Posterior cingulate gyrus (tissue), 11 donors: ENCODE measurements at regions not wholly inside any gene's neighbourhood (a gene's known extent, or its start where the extent isn't known, plus 50 kb on each side); places are given as distances from the start of the nearest gene placed in this dataset.

Experiments used
- DNase-seq, 10 donors: peaks; one replicate each; pipeline versions ENCODE4 v3.0.0 to v3.0.0-alpha.2; 2020 to 2021; ENCODE audit warnings: mixed read lengths in 3 of 10
- intact Hi-C: fragments of 100-400 bp; cut with DNase I; formaldehyde crosslinking; loops from one replicate; pipeline ENCODE4 v1.15.1; 2023

DNA sequence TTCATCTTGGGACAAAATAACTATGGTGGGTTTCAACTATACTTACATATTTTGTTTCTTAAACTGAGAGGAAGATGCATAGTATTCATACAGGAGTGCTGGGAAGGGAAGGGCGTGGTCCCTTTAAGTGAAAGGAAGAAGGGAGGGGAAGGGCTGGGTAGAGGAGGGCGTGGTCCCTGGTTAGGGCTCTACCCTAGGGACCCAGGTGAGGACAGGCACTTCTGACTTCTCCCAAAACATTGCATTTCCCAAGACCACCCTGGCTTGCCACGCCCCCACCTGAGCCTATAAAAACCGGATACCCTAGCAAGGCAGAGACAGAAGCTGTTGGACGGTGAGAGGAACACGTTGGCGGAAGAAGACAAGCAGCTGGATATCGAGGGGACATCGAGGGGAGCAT, 157.6 kb upstream of the PLXNA4 start:
- no peak for DNase-seq
- intact Hi-C loops, result no loop called here

- no peak for DNase-seq
- intact Hi-C loops, result no loop called here
Measured at GRCh38 chr7:132732321-132732865, 156.1 kb upstream of the PLXNA4 start.

DNA sequence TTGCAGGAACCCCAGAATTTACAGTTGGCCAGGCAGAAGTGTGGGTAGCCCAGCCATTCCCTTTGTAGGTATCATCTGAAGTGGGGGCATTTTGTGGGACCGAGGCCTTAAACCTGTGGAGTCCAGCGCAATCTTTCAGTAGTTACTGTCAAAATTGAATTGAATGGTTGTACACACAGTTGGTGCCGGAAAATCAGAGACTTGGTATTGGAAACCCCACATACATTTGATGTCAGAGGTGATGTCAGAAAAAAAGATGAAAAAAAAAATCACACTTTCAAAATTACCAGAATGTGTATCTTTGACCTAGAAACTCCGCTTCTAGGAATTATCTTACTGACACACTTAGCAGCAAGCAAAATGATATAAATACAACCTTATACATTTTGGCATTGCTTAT, 153.8 kb upstream of the PLXNA4 start:
- no peak for DNase-seq
- intact Hi-C loops, result no loop called here

DNA sequence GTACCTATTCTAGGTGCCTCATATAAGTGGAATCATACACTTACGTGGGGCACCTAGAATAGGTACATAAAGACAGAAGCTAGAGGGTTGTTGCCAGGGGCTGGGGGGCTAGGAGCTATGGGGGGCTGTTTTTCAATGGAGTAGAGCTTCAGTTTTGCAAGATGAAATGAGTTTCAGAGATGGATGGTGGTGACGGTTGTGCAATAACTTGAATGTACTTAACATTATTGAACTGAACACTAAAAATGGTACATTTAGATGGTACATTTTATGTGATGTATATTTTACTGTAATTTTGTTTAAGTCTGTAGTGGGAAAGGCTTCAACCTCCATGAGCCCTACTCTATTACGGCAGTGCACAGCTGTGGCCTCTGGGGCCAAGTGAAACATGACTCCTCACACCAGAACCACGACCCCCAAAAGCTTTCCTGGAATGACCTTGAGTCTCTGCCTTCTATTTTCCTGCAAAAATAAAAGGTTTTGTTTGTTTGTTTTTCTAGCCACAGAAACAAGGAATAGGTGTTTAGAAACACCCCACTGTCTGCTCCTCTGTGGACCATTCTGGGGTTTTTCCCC, 147.3 kb upstream of the PLXNA4 start:
- no peak for DNase-seq
- intact Hi-C loops, result no loop called here

- intact Hi-C loops, result no loop called here
- no peak for DNase-seq
Measured at GRCh38 chr7:132720835-132721234, 144.6 kb upstream of the PLXNA4 start.

GRCh38 chr7:132713893-132714292, 137.6 kb upstream of the PLXNA4 start:
- no peak for DNase-seq
- intact Hi-C loops, result no loop called here

GRCh38 chr7:132709971-132710567, 133.8 kb upstream of the PLXNA4 start:
- DNase-seq, result peak in 1 of 10 donors; percentile 18
- intact Hi-C loops, result no loop called here

DNA sequence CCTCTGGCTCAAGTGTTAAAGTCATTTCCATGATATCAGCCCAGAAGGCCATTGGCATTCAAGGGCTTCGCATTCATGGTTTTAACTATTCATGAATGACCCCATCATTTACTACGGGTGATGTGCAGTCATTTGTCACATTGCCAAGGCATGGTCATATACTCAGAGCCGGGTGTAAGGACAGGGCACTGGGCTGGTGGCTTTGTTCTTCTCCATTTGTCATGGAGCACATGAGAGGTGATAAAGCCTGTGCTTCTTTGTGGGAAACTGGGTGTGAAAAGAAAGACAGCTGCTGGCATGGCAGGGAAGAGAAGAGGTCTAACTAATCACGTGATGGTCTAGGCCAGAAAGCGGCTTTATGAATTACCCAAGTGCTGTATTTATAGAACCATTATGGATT, 132.2 kb upstream of the PLXNA4 start:
- no peak for DNase-seq
- intact Hi-C loops, result no loop called here

GRCh38 chr7:132705146-132705545, 128.9 kb upstream of the PLXNA4 start:
- intact Hi-C loops, result no loop called here
- no peak for DNase-seq

DNA sequence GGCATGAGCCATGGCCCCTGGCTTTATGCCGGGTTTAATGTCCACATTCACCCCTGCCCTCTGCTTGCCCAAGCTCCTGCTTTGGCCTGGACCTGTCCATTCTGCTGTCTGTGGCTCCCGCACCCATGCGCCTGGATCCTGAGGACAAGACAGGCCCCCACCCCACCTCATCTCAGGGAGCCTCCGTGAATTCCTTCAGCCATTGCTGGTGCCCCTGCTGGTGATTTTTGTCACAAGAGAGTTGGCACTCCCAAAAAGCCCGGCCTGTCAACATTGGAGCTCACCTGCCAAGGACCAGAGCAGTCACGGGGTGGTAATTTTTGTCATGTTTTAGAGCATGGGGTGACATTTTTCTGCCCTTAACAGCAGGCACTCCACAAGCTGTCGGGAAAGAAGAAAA, 127.5 kb upstream of the PLXNA4 start:
- no peak for DNase-seq
- intact Hi-C loops, result no loop called here

GRCh38 chr7:132697003-132697402, 120.7 kb upstream of the PLXNA4 start:
- peak in 1 of 10 donors; percentile 29 for DNase-seq
- intact Hi-C loops, result no loop called here

- no peak for DNase-seq
- intact Hi-C loops, result no loop called here
Measured at GRCh38 chr7:132696332-132696731, 120.1 kb upstream of the PLXNA4 start.

DNA sequence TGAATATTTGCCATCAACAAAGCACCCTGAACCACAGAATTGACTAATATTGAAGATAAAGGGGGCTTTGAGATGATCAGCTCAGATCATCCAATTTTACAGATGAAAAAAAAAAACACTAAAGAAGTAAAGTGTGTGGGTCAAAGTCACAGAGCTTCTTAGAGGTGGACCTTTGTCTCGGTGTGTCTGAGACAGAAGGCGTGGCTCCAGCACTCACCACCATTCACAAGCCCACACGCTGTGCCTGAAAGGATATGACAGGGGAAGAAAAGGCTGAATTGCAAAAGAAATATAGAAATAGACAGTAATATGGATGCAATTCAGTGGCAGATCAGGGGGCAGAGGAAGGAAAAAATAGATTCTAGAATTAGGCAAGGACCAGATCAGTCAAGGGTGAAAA, 114.9 kb upstream of the PLXNA4 start:
- intact Hi-C loops, result no loop called here
- DNase-seq, result no peak

DNA sequence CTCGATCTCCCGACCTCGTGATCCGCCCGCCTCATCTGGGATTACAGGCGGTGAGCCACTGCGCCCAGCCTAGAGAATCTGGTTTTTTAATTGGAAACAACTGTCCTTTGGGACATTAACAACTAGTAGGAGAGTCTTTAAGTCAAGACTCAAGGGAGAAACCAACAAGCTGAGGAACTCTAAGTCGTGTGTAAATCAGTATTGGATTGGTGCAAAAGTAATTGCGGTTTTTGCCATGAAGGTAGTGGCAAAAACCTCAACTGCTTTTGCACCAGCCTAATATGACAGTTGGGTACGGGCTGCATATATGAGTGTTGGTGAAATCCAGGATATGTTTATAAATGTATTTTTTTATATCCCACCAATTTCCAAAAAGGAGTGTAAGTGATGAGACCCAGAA, 113.9 kb upstream of the PLXNA4 start:
- intact Hi-C loops, result no loop called here
- no peak for DNase-seq

- intact Hi-C loops, result no loop called here
- no peak for DNase-seq
Measured at GRCh38 chr7:132687981-132688383, 111.7 kb upstream of the PLXNA4 start.

DNA sequence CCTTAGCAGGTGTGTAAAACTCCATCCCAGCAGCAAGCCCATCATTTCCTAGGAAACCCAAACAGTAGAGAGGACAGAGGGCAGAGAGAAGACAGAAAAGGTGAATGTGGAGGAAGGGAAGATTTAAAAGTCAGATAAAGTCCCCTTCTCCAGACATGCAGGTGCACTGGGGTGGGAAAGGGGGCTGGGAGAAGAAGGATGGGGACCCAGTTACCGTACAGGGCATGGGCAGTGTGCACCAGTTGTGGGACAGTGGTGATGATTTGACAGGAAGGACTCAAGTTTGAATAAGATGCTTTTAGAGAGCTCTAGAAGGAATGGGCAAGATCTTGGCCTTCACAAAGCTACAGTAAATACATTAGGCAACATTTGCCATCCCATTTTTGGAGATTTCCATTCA, 110.7 kb upstream of the PLXNA4 start:
- intact Hi-C loops, result no loop called here
- DNase-seq, result no peak

DNA sequence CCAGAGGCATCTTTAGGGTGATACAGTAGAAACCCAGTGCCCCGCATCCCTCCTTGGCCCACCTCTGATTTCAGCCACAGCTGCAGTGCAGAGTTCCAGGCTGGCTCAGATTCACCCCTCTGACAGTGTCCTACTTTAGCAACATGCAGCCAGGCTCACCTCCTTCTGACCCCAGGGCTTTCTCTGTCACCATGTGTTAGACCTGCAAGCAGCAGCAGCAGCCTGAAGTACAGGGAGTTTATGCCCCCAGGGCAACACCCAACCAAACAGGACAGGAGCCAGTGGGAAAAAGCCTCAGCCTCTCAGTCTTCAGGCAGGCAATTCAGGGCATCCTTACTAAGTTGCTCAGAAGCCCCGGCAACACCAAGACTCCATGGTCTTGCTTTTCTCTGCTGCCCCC, 109.0 kb upstream of the PLXNA4 start:
- DNase-seq, result no peak
- intact Hi-C loops, result no loop called here

- intact Hi-C loops, result no loop called here
- no peak for DNase-seq
Measured at GRCh38 chr7:132683896-132684690, 107.8 kb upstream of the PLXNA4 start.

DNA sequence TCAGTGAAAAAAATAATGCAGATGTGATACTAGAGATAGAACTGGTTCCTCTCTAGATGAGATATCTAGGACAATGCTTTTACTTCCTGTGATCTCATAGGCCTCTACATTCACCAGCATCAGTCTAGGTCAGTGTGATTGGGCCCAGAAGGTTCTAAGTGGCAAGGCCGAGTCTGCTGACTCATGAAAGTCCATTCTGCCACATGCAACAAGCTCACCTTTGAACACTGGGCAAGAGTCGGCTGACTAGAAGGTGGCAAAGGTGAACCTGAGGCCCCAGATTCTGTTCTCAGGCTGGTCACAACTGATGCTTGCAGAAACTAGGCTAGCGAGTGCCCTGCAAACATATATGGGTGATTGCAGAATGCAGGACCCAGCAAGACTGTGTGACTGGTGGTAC, 105.7 kb upstream of the PLXNA4 start:
- DNase-seq, result no peak
- intact Hi-C loops, result no loop called here

- intact Hi-C loops, result no loop called here
- DNase-seq, result no peak
Measured at GRCh38 chr7:132680590-132680989, 104.3 kb upstream of the PLXNA4 start.

DNA sequence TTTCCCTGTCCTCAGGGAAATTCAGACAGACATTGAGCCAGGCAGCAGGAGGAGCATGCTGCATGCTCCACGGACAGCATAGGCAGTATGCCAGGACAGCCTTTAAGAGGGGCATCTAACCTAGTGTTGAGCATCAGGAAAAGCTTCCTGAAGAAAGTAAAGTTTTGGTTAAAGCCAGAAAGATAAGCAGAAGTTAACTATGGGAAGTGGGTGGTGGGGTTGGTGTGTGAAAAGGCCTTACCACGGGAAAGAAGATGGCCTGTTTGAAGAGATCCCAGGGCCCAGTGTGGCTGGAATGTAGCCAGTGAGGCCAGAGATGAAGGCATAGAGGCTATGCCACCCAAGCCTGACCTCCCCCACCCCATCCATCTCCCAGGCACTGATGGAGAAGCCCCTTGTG, 102.4 kb upstream of the PLXNA4 start:
- intact Hi-C loops, result no loop called here
- no peak for DNase-seq

DNA sequence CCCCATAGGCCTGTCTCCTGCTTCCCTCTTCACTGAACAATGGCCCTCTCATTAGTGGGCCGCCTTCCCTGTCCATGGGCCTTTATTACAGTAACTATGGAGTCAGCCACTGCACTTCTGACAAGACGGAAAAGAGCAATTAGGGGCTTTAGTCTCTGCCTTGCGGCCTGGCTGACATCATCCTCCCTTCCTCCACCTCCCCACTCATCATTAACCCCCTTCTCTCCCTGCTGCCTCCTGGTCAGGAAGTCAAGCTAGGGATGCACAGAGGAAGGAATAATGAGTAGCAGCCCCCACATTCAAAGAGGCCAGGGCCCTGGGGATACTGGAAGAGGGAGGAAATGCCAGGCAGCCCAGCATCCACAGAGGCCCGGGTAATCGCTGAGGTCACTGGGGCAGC, 101.6 kb upstream of the PLXNA4 start:
- no peak for DNase-seq
- intact Hi-C loops, result no loop called here
